Liver (tissue), 8 donors: ENCODE measurements at regions not wholly inside any gene's neighbourhood (a gene's known extent, or its start where the extent isn't known, plus 50 kb on each side); places are given as distances from the start of the nearest gene placed in this dataset.

Experiments
- DNase-seq: peaks from one replicate; pipeline ENCODE4 v3.0.0-alpha.2; 2017; ENCODE audit warnings: low spot score
- H3K27ac ChIP-seq, 2 donors: one replicate each; pipeline ENCODE4 v1.7.0; 2013; ENCODE audit warnings: inconsistent platforms in 2 of 2, low read length in 2 of 2, control low read depth in 1 of 2, low read depth in 1 of 2, mild to moderate bottlenecking in 1 of 2
- H3K27me3 ChIP-seq, 4 donors: one replicate each; pipeline versions ENCODE4 v1.6.1 to v1.7.0; 2013; ENCODE audit warnings: low read length in 3 of 4, inconsistent platforms in 1 of 4, mild to moderate bottlenecking in 1 of 4, moderate library complexity in 1 of 4; ENCODE audit not compliant: control insufficient read depth in 4 of 4, insufficient read depth in 4 of 4
- H3K36me3 ChIP-seq, 4 donors: one replicate each; pipeline versions ENCODE4 v1.6.1 to v1.7.0; 2013; ENCODE audit warnings: low read length in 3 of 4, mild to moderate bottlenecking in 3 of 4, low read depth in 1 of 4, moderate library complexity in 1 of 4; ENCODE audit not compliant: control insufficient read depth in 4 of 4, insufficient read depth in 3 of 4
- H3K4me1 ChIP-seq, 4 donors: one replicate each; pipeline versions ENCODE4 v1.6.1 to v1.7.0; 2013; ENCODE audit warnings: low read length in 3 of 4, mild to moderate bottlenecking in 3 of 4, moderate library complexity in 1 of 4; ENCODE audit not compliant: control insufficient read depth in 4 of 4, insufficient read depth in 4 of 4
- H3K4me3 ChIP-seq, 3 donors: one replicate each; pipeline versions ENCODE4 v1.6.1 to v1.7.0; 2013; ENCODE audit warnings: low read length in 3 of 3, control low read depth in 1 of 3, low read depth in 1 of 3, mild to moderate bottlenecking in 1 of 3
- H3K9ac ChIP-seq, 2 donors: one replicate each; pipeline ENCODE4 v1.7.0; 2013; ENCODE audit warnings: low read length in 2 of 2, mild to moderate bottlenecking in 2 of 2, moderate library complexity in 2 of 2, control low read depth in 1 of 2, low read depth in 1 of 2
- H3K9me3 ChIP-seq, 4 donors: one replicate each; pipeline versions ENCODE4 v1.6.1 to v1.7.0; 2013; ENCODE audit warnings: low read length in 3 of 4; ENCODE audit not compliant: control insufficient read depth in 4 of 4
- EGR1 ChIP-seq, 2 donors: IDR thresholded peaks; 2 replicates each; pipeline ENCODE4 v1.6.1; 2016 to 2018; ENCODE audit warnings: antibody characterized with exemption in 2 of 2, low read depth in 2 of 2
- FOXA1 ChIP-seq: IDR thresholded peaks from 2 replicates; pipeline ENCODE4 v1.6.1; 2016; ENCODE audit warnings: antibody characterized with exemption
- FOXA2 ChIP-seq: IDR thresholded peaks from 2 replicates; pipeline ENCODE4 v1.6.1; 2016; ENCODE audit warnings: antibody characterized with exemption
- GABPA ChIP-seq, 2 donors: IDR thresholded peaks in 1 of 2; conservative IDR thresholded peaks in 1 of 2; 2 replicates each; pipeline ENCODE4 v1.6.1; 2016; ENCODE audit warnings: antibody characterized with exemption in 2 of 2, mild to moderate bottlenecking in 1 of 2, moderate library complexity in 1 of 2
- JUND ChIP-seq, 2 donors: IDR thresholded peaks; 2 replicates each; pipeline ENCODE4 v1.6.1; 2016; ENCODE audit warnings: antibody characterized with exemption in 2 of 2
- NR2F2 ChIP-seq: IDR thresholded peaks from 2 replicates; pipeline ENCODE4 v1.6.1; 2016; ENCODE audit warnings: antibody characterized with exemption
- RAD21 ChIP-seq, 2 donors: IDR thresholded peaks; 2 replicates each; pipeline ENCODE4 v1.6.1; 2016; ENCODE audit warnings: antibody characterized with exemption in 2 of 2, mild to moderate bottlenecking in 2 of 2
- SP1 ChIP-seq: IDR thresholded peaks from 2 replicates; pipeline ENCODE4 v1.6.1; 2018; ENCODE audit warnings: antibody characterized with exemption, mild to moderate bottlenecking
- TAF1 ChIP-seq: conservative IDR thresholded peaks from 2 replicates; pipeline ENCODE4 v1.6.1; 2016; ENCODE audit warnings: antibody characterized with exemption, mild to moderate bottlenecking
- YY1 ChIP-seq: IDR thresholded peaks from 2 replicates; pipeline ENCODE4 v1.6.1; 2016; ENCODE audit warnings: antibody characterized with exemption, mild to moderate bottlenecking
- WGBS: extraction: QIAGEN DNeasy Blood & Tissue Kit; methylation state at CpG from one replicate; pipeline ENCODE4 v1.1.7; 2013; 5-methylcytosine and 5-hydroxymethylcytosine counted together
- TF ChIP-seq, protein P1 (sequence below): IDR thresholded peaks from 2 replicates; pipeline ENCODE4 v1.6.1; 2016; ENCODE audit warnings: antibody characterized with exemption
- TF ChIP-seq, protein P2 (sequence below): IDR thresholded peaks from 2 replicates; pipeline ENCODE4 v1.6.1; 2016; ENCODE audit warnings: antibody characterized with exemption
- TF ChIP-seq, protein P3 (sequence below): fragments of 150-350 bp; IDR thresholded peaks from 2 replicates; pipeline ENCODE4 v1.5.1; 2017; ENCODE audit warnings: improper control_type of control experiment, low read depth, low read length; ENCODE audit not compliant: missing input control
- donor health status: healthy.
- donor health status: healthy.
- donor health status: healthy.
- donor health status: healthy.
- donor health status: healthy.

DNA sequence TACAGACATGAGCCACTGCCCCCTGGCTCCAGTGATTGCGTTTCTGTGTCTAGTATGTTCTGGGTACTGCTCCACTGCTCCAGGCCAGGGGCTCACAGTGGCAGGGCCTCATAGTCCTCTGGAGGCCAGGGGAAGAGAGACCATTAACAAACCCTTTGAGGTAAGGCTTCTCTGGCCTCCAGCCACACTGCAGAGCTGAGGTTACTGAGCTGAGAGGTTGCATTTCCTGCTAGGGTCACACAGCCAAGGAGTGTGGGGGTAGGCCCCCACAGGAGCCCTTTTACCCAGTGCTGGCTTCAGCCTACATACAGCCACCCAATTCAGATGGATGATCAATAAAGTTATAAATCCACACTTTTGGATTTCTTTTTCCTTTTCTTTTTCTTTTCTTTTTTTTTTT, 50.4 kb upstream of the DLX4 start:
- H3K4me3 ChIP-seq, result no peak overlapping the region

More for the DNA sequence above, 50.4 kb upstream of the DLX4 start:
- 76% methylated on average over 1 of the region's 1 CpG for WGBS
- TF ChIP-seq, protein P1, sequence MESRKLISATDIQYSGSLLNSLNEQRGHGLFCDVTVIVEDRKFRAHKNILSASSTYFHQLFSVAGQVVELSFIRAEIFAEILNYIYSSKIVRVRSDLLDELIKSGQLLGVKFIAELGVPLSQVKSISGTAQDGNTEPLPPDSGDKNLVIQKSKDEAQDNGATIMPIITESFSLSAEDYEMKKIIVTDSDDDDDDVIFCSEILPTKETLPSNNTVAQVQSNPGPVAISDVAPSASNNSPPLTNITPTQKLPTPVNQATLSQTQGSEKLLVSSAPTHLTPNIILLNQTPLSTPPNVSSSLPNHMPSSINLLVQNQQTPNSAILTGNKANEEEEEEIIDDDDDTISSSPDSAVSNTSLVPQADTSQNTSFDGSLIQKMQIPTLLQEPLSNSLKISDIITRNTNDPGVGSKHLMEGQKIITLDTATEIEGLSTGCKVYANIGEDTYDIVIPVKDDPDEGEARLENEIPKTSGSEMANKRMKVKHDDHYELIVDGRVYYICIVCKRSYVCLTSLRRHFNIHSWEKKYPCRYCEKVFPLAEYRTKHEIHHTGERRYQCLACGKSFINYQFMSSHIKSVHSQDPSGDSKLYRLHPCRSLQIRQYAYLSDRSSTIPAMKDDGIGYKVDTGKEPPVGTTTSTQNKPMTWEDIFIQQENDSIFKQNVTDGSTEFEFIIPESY, result no peak
- TF ChIP-seq, protein P2, sequence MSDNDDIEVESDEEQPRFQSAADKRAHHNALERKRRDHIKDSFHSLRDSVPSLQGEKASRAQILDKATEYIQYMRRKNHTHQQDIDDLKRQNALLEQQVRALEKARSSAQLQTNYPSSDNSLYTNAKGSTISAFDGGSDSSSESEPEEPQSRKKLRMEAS, result no peak
- TF ChIP-seq, protein P3, sequence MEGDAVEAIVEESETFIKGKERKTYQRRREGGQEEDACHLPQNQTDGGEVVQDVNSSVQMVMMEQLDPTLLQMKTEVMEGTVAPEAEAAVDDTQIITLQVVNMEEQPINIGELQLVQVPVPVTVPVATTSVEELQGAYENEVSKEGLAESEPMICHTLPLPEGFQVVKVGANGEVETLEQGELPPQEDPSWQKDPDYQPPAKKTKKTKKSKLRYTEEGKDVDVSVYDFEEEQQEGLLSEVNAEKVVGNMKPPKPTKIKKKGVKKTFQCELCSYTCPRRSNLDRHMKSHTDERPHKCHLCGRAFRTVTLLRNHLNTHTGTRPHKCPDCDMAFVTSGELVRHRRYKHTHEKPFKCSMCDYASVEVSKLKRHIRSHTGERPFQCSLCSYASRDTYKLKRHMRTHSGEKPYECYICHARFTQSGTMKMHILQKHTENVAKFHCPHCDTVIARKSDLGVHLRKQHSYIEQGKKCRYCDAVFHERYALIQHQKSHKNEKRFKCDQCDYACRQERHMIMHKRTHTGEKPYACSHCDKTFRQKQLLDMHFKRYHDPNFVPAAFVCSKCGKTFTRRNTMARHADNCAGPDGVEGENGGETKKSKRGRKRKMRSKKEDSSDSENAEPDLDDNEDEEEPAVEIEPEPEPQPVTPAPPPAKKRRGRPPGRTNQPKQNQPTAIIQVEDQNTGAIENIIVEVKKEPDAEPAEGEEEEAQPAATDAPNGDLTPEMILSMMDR, result no peak
- TF ChIP-seq RAD21 (IDR thresholded peaks at IDR 0.05), result no peak
- TF ChIP-seq EGR1 (IDR thresholded peaks at IDR 0.05; ENCODE audit: low read depth in 2 of 2), result no peak
- no peak for TF ChIP-seq YY1
- TF ChIP-seq FOXA1, result no peak
- TF ChIP-seq SP1, result no peak
- TF ChIP-seq NR2F2, result no peak
- TF ChIP-seq FOXA2, result no peak
- TF ChIP-seq JUND (IDR thresholded peaks at IDR 0.05), result no peak
- TF ChIP-seq GABPA (IDR thresholded peaks at IDR 0.05 in 1 of 2, conservative IDR thresholded peaks at IDR 0.05 in 1 of 2), result no peak
- TF ChIP-seq TAF1, result no peak
- no peaks in the 10 kb centered on the region for H3K36me3 ChIP-seq
- H3K27me3 ChIP-seq, result peaks cover 0 to 3% (median 2%) of the 10 kb centered on the region in 4 donors
- no peaks in the 10 kb centered on the region for H3K4me1 ChIP-seq
- H3K27ac ChIP-seq, result no peak overlapping the region
- no peak for DNase-seq
- no peak overlapping the region for H3K9ac ChIP-seq
- no peaks in the 10 kb centered on the region for H3K9me3 ChIP-seq
